Left ventricle myocardium inferior (tissue), 1 donor: ENCODE measurements at regions not wholly inside any gene's neighbourhood (a gene's known extent, or its start where the extent isn't known, plus 50 kb on each side); places are given as distances from the start of the nearest gene placed in this dataset.
"Not testable (repeated sequence)": the region's sequence is repeated elsewhere in the genome, so short reads cannot be mapped to it uniquely, and the experiment has no call there.

Source experiments
- DNase-seq: peaks from one replicate; pipeline ENCODE4 v3.0.0-alpha.2; 2020
- H3K27ac ChIP-seq: fragments of 200-600 bp; replicated peaks from 2 replicates; pipeline ENCODE4 v1.8.0; 2021
- H3K27me3 ChIP-seq: fragments of 200-600 bp; 2 replicates; pipeline ENCODE4 v1.8.0; 2021; ENCODE audit warnings: low read depth
- H3K36me3 ChIP-seq: fragments of 200-600 bp; 2 replicates; pipeline ENCODE4 v1.8.0; 2021
- H3K4me1 ChIP-seq: fragments of 200-600 bp; 2 replicates; pipeline ENCODE4 v1.8.0; 2021
- H3K4me3 ChIP-seq: fragments of 200-600 bp; 2 replicates; pipeline ENCODE4 v1.8.0; 2021; ENCODE audit warnings: mild to moderate bottlenecking, moderate library complexity
- H3K9me3 ChIP-seq: fragments of 200-600 bp; replicated peaks from 2 replicates; pipeline ENCODE4 v1.8.0; 2021
- CTCF ChIP-seq: fragments of 200-600 bp; IDR thresholded peaks from 2 replicates; pipeline ENCODE4 v1.8.0; 2021; ENCODE audit warnings: antibody characterized with exemption, mild to moderate bottlenecking, borderline replicate concordance
- intact Hi-C: fragments of 100-400 bp; cut with micrococcal nuclease; formaldehyde crosslinking; loops from one replicate; pipeline ENCODE4 v1.11.0; 2022
- donor health status: DM: no; HTN: yes; CAD: no; lungs with severe emphysema.

DNA sequence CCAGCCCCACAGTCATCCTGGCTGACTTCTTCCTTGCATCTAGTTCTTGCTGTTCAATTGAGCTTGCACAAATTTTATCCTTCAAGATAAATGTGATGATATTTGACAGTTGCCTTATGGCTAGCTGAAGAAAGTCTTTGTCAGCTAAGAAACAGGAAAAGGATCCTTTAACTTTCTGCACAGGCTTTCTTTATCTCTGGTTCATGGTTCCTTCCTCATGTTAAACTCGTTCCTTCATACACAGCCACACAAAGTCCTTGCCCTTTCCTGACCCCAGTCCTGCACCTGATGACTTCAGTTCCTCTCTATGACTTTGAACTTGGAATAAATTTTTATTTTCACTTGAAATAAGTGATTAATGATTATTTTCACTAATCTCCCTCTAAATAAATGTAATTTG, 132.5 kb upstream of the PRSS3 start:
- Histone ChIP-seq H3K36me3 (no peaks in the 10 kb centered on the region), H3K27me3 (peaks cover 27% of the 10 kb centered on the region), H3K4me1 (no peaks in the 10 kb centered on the region), H3K4me3 (no peak overlapping the region), H3K9me3 (no peaks in the 10 kb centered on the region), H3K27ac (no peak overlapping the region)
- no peak for DNase-seq
- intact Hi-C loops, result no loop called here
- no peak for TF ChIP-seq CTCF

- peak overlapping the region; percentile 67 for H3K4me3 ChIP-seq
- peaks cover 35% of the 10 kb centered on the region for H3K27me3 ChIP-seq
- intact Hi-C loops, DNase-seq, H3K9me3 ChIP-seq, H3K4me1 ChIP-seq, H3K36me3 ChIP-seq: not testable (repeated sequence)
- peak overlapping the region; percentile 53 for H3K27ac ChIP-seq
Observed at GRCh38 chr9:33676194-33676745, 119.1 kb upstream of the PRSS3 start.

DNA sequence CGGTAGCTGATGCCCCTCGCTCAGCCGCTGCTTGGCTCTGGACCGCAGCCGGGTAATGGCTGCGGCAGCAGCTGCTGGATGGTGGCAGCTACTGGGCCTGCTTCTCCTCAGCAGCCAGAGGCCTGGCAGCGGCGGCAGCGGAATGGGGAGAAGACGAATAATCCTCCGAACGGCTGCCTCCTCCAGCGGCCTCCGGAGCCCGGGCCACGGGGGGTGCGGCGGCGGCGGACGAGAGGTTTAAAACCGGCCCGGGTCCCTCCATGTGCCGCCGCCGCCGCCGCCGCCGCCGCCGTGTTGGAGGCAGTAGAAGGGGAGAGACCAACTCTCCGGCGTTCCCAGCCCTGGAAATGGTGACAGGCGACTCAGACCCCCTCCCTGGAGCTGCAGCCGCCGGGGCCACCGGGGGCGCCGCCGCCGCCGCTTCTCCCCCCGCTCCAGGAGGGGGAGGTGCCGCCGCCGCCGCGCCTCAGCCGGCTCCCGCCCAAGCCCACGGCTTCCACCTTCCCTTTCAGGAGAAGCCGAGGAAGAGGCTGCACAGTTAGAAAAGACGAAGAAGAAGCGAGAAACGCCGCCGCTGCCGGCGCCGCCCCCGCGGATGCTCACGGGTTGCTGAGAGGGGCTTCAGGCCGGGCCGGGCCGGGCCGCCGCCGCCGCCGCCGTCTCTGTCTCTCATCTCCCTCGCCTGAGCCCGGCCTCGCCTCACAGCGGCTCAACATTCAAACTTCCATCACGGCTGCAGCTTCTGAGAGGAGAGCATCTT, 118.4 kb upstream of the PRSS3 start:
- H3K27ac ChIP-seq, result peak overlapping the region; percentile 53
- H3K27me3 ChIP-seq, result peaks cover 38% of the 10 kb centered on the region
- intact Hi-C loops, result no loop called here
- TF ChIP-seq CTCF, result no peak
- peak; percentile 14 for DNase-seq
- peak overlapping the region; percentile 67 for H3K4me3 ChIP-seq
- no peaks in the 10 kb centered on the region for H3K9me3 ChIP-seq
- H3K4me1 ChIP-seq, result peaks cover 4% of the 10 kb centered on the region
- no peaks in the 10 kb centered on the region for H3K36me3 ChIP-seq

- Histone ChIP-seq H3K9me3 (no peaks in the 10 kb centered on the region), H3K27me3 (peaks cover 38% of the 10 kb centered on the region), H3K4me3 (peak overlapping the region; percentile 67), H3K4me1 (peaks cover 4% of the 10 kb centered on the region), H3K27ac (peak overlapping the region; percentile 53), H3K36me3 (no peaks in the 10 kb centered on the region)
- intact Hi-C loops, result no loop called here
- TF ChIP-seq CTCF, result no peak
- no peak for DNase-seq
Observed at GRCh38 chr9:33677506-33677809, 117.9 kb upstream of the PRSS3 start.

DNA sequence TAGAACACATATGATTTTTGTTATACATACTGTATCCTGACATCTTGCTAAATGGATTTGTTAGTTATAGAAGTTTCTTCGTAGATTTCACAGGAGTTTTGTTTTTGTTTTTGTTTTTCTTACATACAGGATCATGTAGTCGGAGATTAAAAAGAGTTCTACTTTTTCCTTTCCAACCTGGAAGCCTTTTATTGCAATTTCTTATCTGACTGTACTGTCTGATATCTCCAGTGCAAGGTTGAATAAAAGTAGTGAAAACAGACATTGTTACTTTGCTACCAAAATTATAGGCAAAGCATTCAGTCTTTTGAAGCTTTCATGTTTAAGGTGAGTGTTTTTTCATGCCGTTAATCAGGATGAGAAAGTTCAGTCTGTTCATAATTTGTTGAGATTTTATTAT, 117.4 kb upstream of the PRSS3 start:
- Histone ChIP-seq H3K36me3 (no peaks in the 10 kb centered on the region), H3K4me3 (no peak overlapping the region), H3K4me1 (peaks cover 4% of the 10 kb centered on the region), H3K27ac (no peak overlapping the region), H3K27me3 (peaks cover 38% of the 10 kb centered on the region), H3K9me3 (no peaks in the 10 kb centered on the region)
- no peak for DNase-seq
- intact Hi-C loops, result no loop called here
- TF ChIP-seq CTCF, result no peak

DNA sequence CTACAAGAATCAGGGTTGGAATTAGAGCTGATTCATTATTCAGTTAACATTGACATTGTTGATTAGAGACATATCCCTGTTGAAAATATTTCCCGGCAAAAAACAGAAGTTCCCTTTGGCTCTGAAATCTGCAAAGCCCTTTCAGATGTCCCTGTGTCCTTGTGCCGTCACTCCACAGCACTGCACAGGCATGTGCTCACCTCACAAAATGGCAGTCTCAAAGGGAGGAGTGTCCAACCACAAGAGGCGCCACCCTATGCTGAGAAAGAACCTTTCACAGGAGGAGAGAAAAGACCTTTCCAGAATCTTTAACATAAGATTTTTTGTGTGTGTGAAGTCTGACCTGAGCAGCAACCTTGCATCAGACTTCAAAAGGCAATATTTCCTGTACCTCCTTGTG, 112.8 kb upstream of the PRSS3 start:
- H3K4me3 ChIP-seq, result no peak overlapping the region
- TF ChIP-seq CTCF, result no peak
- H3K4me1 ChIP-seq, result no peaks in the 10 kb centered on the region
- H3K36me3 ChIP-seq, result no peaks in the 10 kb centered on the region
- H3K27ac ChIP-seq, result no peak overlapping the region
- H3K9me3 ChIP-seq, result no peaks in the 10 kb centered on the region
- intact Hi-C loops, result no loop called here
- no peak for DNase-seq
- peaks cover 49% of the 10 kb centered on the region for H3K27me3 ChIP-seq
